NCI-H2227 (cell line): ENCODE measurements at regions not wholly inside any gene's neighbourhood (a gene's known extent, or its start where the extent isn't known, plus 50 kb on each side); places are given as distances from the start of the nearest gene placed in this dataset.
"Not testable (repeated sequence)": the region's sequence is repeated elsewhere in the genome, so short reads cannot be mapped to it uniquely, and the experiment has no call there.

Experiments used
- DNase-seq: peaks from one replicate; lab custom pipeline; 2025; ENCODE audit not compliant: unreplicated experiment; lab: John Stamatoyannopoulos, UW

DNA sequence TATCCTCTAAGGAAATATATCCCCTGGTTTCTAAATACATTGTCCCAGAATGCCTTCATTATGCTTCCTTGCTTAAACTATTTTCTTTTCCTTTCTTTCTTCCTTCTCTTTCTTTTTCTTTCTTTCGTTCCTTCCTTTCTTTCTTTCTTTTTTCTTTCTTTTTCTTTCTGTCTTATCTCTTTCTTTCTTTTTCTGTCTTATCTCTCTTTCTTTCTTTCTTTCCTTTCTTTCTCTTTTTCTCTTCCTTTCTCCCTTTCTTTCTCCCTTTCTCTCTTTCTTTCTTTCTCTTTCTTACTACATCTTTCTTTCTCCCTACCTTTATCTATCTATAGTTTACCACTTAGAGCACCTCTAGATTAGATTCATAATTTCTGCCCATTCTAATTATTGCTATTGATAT, 552.1 kb downstream of the PYDC2 start:
- no peak for DNase-seq

DNA sequence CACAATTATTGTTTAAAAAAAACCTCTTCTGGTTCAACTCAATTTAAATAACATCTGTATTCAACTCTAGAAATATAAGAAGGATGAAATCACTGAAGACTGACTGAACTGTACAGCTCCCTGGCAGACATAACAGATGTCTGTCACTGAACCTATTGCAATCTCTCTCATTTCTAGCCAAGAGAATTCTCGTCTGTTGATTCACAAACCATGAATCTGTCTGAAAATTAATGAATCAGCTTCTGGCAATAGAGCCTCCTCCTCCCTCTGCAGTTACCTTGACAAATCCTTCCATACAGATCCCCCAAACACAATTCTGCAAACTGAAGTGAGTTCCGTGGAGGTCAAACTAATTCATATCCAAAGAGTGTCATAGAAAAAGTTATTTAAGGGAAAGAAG, 561.4 kb downstream of the PYDC2 start:
- no peak for DNase-seq

DNA sequence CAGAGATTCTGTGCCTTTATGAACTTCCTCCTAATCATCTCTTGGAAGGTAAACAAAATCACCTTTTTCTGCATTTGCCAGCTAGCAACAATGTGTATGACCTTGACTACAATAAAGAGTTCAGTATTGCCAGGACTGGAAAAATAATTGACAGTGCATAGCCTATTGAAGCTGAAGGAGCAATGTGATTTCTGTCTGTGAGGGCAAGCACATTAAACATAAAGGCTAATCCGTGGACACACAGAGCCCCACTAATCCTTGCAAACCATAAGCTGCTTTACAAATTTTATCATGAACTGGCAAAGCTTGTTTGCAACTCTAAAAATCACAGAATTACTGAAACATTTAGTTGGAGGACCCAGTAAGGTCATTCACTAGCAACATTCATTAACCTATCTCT, 563.8 kb downstream of the PYDC2 start:
- no peak for DNase-seq

DNA sequence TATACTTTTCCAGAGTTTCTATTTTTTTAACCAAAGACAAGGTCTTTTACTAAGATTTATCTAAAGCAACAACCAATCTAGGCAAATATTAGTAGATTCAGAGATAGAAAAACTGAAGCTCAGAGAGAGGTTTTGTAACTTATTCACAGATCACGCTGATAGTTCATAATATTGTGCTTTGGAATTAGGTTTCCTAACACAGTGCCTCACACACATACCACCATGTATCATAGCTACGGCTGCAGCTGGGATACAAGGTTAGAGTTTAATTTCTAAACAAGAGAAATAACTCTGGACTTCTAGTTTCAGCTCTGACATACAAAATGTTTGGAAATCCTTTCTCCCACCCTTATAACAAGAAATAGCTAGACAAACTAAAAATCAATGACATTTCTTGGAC, 565.7 kb downstream of the PYDC2 start:
- no peak for DNase-seq

DNA sequence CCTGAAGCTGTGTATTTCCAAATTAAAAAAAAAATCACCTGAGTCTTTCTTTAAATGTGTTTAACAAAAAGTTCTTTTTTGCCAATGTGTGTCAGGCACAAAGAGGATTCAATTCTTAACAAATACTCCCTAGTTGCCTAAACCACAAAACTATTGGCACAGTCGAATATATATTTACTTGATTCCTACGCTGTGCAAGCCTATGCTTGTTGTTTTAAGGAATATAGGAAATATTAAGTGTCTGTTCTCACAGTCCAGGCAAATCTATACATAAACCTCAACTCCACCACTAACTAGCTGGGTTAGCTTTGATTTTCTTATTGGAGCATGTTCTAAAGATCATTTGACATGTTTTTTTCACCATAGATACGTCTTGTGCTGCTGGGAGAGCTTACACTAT, 571.0 kb downstream of the PYDC2 start:
- no peak for DNase-seq

DNA sequence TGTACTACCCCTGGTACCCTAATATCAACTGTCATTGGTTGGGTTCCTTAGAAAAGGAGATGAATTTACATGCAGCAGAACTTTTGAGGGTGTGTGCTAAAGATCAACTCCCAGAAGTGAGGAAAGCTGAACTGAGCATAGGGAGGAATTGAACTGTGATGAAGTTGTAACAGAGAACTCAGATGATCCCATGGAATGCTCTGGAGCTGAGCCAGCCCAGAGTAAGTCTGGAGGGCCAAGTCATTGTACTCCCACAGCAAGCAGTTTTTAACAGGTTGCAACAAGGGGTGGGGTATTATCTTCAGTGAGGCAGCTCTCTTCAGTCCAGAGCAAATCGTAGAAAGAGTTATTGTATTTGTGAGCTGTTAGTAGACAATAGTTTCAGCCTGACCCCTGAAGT, 572.3 kb downstream of the PYDC2 start:
- no peak for DNase-seq

DNA sequence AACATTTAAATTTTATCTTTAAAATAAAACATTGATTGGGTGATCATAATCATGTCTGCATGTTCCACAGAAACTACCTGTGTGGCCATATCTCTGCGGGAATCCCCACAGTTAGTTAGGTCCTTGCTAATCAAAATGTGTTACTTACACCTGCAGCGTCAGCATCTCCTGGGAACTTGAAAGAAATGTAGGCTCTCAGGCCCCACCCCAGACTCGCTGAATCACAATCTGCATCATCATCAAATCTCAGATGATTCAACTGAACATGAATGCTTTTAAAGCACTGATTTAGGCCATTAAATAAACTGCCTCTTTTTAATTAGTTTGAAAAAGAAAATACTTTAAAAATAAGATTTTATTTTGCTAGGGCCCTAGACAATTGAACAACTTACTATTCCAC, 577.8 kb downstream of the PYDC2 start:
- no peak for DNase-seq

DNA sequence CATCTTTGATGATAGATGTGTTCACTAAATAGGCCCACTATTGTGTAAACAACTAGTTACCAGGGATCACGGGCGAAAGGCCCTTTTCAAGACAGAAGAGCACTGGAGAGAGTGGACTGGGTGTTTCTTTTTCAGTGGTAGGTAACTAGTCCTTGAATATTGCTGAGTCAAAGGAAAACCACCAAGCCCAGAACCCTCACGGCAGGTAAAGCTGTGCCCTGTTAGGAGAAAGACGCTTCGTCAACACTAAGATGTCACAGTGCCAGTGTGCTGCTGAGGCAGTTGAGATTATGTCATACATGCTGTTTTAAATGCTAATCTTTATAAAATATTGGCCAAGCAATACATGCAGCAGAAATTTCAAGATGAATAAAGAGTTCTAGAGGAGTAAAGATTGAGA, 578.6 kb downstream of the PYDC2 start:
- no peak for DNase-seq

DNA sequence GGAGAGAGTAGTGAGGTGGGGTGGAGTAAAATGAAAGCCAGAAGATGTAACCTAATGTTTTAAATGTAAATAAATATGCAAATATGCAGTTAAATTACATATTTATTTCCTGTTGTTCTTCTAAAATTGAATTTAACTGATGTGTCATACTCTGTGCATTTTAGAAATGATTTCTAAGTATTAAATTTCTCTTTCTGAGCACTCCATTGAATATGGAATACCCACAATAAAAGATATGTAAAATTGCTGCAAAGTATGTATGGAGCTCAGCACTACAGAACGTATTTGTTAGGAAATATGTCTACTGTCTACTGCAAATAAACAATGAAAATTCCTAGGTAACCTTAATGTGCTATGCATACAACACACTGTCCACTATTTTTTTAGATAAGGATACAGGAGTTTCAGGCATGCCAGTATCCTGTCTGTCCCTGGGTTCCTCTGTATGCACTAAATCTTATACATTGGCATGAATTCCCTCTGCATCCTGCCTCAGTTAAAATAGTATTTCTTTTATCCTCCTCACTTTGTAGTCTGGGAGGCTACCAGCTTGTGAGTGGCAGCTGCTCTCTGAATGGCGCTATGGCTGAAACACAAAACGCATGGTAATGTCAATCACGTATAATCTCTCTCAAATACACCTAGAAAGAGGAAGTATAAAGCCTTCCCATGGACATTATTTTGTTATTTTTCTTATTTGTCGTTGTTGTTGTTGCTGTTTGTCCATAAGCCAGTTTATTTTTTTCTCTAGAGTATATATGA, 579.5 kb downstream of the PYDC2 start:
- no peak for DNase-seq

DNA sequence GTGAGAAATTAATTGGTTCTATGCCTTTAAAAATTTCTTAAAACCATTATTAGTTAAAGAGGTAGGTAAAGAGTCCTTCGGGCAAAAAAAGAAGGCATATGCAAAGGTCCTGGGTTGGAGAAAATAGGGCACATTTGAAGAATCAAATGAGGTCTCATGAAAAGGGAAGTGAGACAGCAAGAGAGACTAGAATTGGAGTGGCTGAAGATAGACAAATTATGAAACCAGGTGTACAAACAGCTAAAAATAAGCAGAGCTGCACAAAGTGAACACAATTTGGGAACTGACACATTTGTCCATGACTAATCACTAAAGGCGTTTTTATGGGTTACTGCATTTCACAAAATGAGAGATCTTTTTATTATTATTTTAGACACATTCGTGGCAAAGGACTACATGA, 581.2 kb downstream of the PYDC2 start:
- DNase-seq, result no peak

DNA sequence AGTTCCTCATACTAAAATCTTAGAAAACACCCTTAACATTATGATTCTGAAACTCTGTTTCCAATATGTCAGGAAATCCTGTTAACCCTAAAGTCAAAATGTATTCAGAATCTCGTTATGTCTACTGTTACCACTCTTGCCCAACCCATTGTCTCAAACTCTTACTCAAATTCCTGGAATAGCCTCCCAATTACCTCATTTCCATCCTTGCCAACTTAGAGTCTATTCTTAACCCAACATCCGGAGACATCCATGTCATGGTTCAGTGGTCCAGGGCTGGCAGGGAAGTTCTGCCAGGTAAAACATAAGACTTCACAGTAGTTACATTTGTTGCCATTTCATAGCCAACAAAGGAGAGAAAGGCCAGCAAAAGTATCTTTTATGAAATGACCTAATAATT, 593.9 kb downstream of the PYDC2 start:
- DNase-seq, result no peak

DNA sequence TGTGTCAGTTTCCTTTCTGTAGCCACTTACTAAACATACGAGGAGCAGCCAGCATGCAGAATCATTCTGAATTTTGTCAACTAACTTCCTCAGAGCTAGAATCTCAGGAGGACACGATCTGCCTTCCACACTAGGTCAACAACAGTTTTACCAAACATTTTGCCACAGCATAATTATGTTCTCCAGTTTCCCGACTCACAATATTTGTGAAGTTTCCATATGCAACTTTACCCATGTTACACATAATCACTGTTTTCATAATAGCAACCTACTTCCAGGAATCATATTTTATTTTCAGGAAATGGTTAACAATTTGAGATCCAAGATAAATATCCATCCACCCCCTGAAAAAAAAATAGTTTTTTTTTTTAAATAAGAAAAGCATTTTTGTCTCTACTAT, 595.0 kb downstream of the PYDC2 start:
- DNase-seq, result no peak

DNA sequence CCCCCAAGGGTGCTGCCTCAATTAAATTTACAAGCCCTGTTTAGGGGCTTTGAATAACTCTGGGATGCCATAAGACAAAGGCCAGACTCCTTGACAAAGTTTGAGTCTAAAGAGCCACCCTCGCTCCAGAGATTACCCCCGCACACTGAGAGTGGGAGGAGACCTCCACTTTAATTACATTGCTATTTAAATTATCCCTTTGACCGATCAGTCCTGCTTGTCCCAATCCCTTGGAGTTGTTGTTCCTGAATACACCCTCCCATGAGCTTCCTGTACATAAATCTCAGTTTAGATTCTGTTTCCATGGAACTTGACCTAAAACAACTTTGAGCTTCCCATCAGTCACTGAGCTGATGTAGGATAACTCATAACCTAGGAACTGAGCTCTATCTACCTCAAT, 596.3 kb downstream of the PYDC2 start:
- no peak for DNase-seq

DNA sequence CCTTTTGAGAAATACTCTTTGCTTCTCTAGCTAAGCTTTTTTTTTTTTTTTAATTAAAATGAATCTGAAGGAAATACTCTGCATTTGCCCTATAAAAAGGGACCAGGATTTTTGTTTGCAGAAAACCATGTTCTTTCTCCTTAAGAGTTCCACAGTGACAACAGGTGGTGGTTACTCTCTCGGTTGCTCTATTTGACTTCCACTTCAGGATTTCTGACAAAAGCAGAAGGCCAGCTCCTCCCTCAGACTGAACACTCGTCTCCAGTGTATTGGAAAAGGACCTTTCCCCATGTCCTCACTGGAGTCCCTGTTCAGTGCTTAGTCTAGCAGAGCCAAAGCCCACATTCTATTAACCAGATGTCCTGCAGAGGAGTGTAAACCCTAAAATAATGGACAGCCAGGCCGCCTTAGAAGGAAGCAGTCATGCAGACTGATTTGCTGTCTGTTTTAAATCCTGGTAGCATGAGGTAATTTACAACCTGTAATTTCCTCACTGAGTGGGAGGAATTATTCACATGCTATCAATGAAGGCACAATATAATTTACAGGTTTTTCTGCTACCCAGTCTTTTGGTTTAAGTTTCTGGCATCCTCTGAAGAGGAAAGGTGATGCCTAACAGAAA, 599.3 kb downstream of the PYDC2 start:
- DNase-seq, result peak; percentile 8

DNA sequence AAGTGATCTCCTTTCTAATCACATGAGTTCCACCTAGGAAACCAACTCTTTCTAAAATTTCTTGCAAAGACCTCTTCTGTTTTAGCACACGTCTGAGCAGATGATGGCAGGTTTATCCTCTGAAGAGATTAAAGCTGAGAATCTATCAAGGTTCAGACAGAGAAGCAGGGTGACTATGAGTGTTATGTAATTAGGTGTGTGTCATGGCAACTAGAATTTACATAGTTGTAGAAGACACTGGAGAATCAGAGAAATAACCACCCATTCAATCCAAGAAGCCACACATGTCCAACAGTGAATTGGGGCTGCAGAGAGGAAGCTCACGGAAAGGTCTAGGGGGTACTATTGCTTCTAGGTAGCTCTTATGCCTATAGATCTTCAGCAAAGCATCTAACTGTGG, 600.5 kb downstream of the PYDC2 start:
- no peak for DNase-seq

DNA sequence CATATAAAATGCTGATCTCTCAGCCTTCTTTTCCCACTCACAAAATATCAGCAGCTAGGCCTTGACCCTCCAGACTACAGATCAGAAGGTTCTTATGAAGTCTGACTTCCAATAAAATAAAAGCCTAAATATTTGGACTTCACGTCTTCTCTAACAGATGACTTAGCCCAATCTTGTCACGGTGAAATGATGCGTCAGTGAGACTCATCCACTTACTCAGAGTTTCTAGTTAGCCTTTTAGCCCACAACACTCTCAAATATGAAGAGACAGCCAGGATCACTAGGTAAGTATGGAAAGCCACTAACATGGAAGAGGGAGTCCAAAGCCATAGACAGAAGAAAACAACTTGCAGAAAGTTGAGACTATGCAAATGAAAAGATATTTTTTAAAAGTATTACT, 601.2 kb downstream of the PYDC2 start:
- DNase-seq, result no peak

DNA sequence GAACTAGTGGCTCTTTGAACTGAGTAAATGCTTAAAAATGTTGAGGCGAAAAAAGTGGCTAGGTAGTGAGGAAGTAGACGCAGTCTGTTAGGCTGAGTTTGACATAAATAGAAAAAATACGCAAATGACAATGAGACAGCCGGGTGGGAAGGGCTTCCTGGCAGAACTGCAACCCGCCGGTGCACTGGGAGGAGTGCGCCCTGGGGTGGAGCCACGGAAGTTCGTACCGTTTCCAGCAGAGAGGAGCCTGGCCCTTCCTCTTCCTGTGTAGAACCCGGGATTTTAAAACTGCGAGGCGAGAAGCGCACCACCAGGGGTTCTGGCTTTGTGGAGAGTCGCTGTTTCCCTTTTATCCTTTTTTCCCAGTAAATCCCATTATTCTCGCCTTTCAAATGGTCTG, 602.6 kb downstream of the PYDC2 start:
- no peak for DNase-seq

DNA sequence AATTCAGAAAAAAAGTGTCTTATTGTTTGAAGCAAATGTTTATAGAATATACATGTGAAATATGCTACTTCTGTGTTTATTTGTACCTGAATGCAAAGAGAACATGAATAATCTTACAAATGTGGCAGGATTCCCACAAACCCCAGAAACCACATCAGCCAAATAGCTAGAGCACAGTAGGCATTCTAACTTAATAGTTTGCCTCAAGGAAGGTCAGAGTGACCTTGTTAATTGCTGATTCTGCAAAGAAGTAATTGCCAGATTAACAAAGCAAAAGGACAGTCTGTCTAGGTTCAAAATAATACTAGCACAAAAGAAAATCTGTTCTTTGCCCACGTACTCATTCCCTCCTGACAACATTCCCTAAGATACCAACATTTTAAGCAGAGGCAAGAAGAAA, 604.0 kb downstream of the PYDC2 start:
- DNase-seq, result no peak

DNA sequence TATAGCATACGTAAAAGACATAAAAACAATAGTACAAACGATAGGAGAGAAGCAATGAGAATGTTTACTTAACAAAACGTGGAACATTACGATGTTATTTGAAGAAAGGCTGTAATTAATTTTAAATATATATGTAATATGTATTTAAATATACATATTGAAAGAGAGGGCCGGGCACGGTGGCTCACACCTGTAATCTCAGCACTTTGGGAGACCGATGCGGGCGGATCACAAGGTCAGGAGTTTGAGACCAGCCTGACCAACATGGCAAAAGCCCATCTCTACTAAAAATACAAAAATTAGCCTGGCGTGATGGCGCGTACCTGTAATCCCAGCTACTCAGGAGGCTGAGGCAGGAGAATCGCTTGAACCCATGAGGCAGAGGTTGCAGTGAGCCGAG, 605.3 kb downstream of the PYDC2 start:
- DNase-seq, result not testable (repeated sequence)

DNA sequence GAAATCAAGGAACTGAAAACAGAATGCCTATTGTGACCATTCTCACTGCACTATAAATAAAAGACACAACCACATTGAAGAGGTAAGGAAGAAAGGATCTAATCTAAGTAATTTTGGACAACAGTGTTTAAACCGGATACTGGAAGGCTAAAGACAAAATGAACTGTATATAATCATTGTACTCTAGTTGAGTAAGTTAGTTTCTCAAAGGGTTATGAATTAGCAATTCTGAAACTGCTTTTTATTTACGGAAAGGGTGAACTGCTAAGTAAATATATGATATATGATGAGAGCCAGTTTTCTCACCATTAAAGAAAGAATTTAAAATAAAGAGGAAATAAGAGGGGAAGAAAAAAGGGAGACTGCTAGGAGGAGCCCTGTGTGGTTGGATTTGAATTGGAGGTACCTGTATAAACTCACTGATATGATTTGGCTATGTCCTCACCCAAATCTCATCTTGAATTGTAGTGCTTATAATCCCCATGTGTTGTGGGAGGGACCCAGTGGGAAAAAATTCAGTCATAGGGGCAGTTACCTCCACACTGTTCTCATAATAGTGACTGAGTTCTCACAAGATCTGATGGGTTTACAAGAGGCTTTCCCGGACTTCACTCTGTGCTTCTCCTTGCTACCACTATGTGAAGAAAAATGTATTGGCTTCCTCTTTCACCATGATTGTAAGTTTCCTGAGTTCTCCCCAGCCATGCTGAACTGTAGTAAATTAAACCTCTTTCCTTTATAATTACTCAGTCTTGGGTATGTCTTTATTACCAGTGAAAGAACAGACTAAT, 607.7 kb downstream of the PYDC2 start:
- DNase-seq, result no peak

DNA sequence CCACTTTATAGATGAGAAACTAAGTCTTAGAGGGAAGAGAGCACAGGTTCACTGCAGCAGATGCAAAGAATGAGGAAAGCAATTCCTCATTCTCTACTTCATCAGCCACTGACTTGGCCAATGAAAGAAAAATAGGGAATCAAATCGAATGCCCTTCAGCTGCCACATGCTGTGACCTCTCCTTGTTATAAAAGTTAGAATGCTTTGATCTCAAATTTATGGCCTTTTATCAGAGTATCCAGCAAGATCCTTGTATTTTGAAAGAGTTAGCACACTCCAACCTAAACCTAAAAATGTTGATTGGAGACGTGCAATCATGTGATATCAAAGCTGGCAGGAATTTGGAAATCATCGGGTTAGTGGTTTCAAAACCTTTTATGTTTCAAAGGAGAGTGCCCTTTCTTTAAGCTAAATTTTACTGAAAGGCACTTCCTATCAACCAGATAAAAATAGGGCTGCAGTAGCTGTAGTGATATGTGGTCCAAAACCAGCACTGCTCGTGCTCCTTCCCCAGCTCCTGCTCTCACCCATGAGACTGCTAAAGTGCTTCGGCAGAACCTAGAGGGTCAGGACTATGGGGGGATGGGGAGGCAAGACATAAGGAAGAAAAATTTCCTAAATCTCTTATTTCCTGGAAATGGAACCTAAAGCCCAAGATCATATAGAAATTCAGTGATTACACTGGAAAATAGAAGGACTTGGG, 617.0 kb downstream of the PYDC2 start:
- DNase-seq, result no peak

DNA sequence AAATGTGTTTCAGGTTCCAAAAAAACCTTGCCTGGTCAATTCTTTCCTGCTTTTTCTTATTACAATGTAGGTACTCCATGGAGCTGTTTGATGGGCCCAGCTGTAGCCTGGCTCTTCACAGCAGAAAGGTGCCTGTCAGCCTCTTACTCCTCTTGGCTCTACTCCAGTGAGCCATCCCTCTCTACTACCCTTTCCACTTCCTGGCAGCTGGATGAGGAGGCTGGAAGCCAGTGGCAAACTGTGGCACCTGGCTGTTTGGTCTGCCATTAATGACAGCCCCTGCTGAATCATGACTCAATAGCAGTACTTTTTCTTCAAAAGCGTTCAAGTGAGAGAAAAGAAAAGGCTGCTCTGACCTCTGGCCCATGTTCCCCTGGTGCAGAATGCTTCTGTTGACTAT, 618.1 kb downstream of the PYDC2 start:
- no peak for DNase-seq
